Effector memory CD4-positive, alpha-beta T cell (primary cell): ENCODE measurements at regions not wholly inside any gene's neighbourhood (a gene's known extent, or its start where the extent isn't known, plus 50 kb on each side); places are given as distances from the start of the nearest gene placed in this dataset.

ENCODE experiments used
- DNase-seq, 3 donors: peaks; one replicate each; pipeline ENCODE4 v3.0.0-alpha.2; 2020
- H3K27ac ChIP-seq: 2 replicates; pipeline ENCODE4 v1.7.0; 2013; ENCODE audit warnings: mild to moderate bottlenecking, low read length, moderate library complexity; ENCODE audit not compliant: insufficient read depth, poor library complexity, severe bottlenecking
- H3K27me3 ChIP-seq: replicated peaks from 2 replicates; pipeline ENCODE4 v1.7.0; 2013; ENCODE audit warnings: mild to moderate bottlenecking, low read length; ENCODE audit not compliant: insufficient read depth, control insufficient read depth, poor library complexity, severe bottlenecking
- H3K36me3 ChIP-seq: 2 replicates; pipeline ENCODE4 v1.7.0; 2013; ENCODE audit warnings: mild to moderate bottlenecking, low read length, moderate library complexity; ENCODE audit not compliant: control insufficient read depth, insufficient read depth
- H3K4me1 ChIP-seq: 2 replicates; pipeline ENCODE4 v1.7.0; 2013; ENCODE audit warnings: low read length, mild to moderate bottlenecking; ENCODE audit not compliant: control insufficient read depth, insufficient read depth, poor library complexity, severe bottlenecking
- H3K4me3 ChIP-seq: 2 replicates; pipeline ENCODE4 v1.7.0; 2013; ENCODE audit warnings: low read length, low read depth, mild to moderate bottlenecking; ENCODE audit not compliant: insufficient read depth, poor library complexity, severe bottlenecking
- H3K9me3 ChIP-seq: 2 replicates; pipeline ENCODE4 v1.7.0; 2013; ENCODE audit warnings: mild to moderate bottlenecking, low read length, moderate library complexity; ENCODE audit not compliant: control insufficient read depth

GRCh38 chr14:98733536-98733935, 538.5 kb downstream of the BCL11B start:
- Histone ChIP-seq H3K27ac (no peak overlapping the region), H3K36me3 (no peaks in the 10 kb centered on the region), H3K4me1 (no peaks in the 10 kb centered on the region), H3K9me3 (no peaks in the 10 kb centered on the region), H3K27me3 (no peaks in the 10 kb centered on the region), H3K4me3 (no peak overlapping the region)
- DNase-seq = no peak

GRCh38 chr14:98736701-98737338, 535.2 kb downstream of the BCL11B start:
- no peak for DNase-seq
- H3K9me3 ChIP-seq = no peaks in the 10 kb centered on the region
- no peak overlapping the region for H3K27ac ChIP-seq

GRCh38 chr14:98741523-98741922, 530.5 kb downstream of the BCL11B start:
- Histone ChIP-seq H3K27ac (no peak overlapping the region), H3K4me1 (no peaks in the 10 kb centered on the region), H3K9me3 (no peaks in the 10 kb centered on the region), H3K4me3 (no peak overlapping the region), H3K36me3 (no peaks in the 10 kb centered on the region), H3K27me3 (no peaks in the 10 kb centered on the region)
- DNase-seq = no peak

More at GRCh38 chr14:98736701-98737338, 535.2 kb downstream of the BCL11B start:
- no peaks in the 10 kb centered on the region for H3K27me3 ChIP-seq
- H3K4me1 ChIP-seq = no peaks in the 10 kb centered on the region
- H3K4me3 ChIP-seq = no peak overlapping the region
- H3K36me3 ChIP-seq = no peaks in the 10 kb centered on the region

- H3K27me3 ChIP-seq = no peaks in the 10 kb centered on the region
- no peaks in the 10 kb centered on the region for H3K9me3 ChIP-seq
- no peak for DNase-seq
- no peak overlapping the region for H3K4me3 ChIP-seq
- H3K36me3 ChIP-seq = no peaks in the 10 kb centered on the region
- H3K4me1 ChIP-seq = no peaks in the 10 kb centered on the region
- H3K27ac ChIP-seq = no peak overlapping the region
These were observed 530.0 kb downstream of the BCL11B start for GRCh38 chr14:98742001-98742400.

GRCh38 chr14:98743536-98743935, 528.5 kb downstream of the BCL11B start:
- H3K9me3 ChIP-seq = no peaks in the 10 kb centered on the region
- no peaks in the 10 kb centered on the region for H3K36me3 ChIP-seq
- DNase-seq = no peak
- no peak overlapping the region for H3K4me3 ChIP-seq
- no peak overlapping the region for H3K27ac ChIP-seq
- no peaks in the 10 kb centered on the region for H3K27me3 ChIP-seq
- no peaks in the 10 kb centered on the region for H3K4me1 ChIP-seq

GRCh38 chr14:98748966-98749365, 523.0 kb downstream of the BCL11B start:
- H3K4me3 ChIP-seq = no peak overlapping the region
- H3K27me3 ChIP-seq = no peaks in the 10 kb centered on the region
- no peaks in the 10 kb centered on the region for H3K9me3 ChIP-seq
- no peaks in the 10 kb centered on the region for H3K36me3 ChIP-seq
- DNase-seq = no peak
- H3K4me1 ChIP-seq = no peaks in the 10 kb centered on the region
- no peak overlapping the region for H3K27ac ChIP-seq

- DNase-seq = no peak
- peaks cover 5% of the 10 kb centered on the region for H3K9me3 ChIP-seq
- H3K4me3 ChIP-seq = no peak overlapping the region
- H3K27ac ChIP-seq = no peak overlapping the region
- H3K36me3 ChIP-seq = no peaks in the 10 kb centered on the region
- H3K27me3 ChIP-seq = no peaks in the 10 kb centered on the region
- no peaks in the 10 kb centered on the region for H3K4me1 ChIP-seq
These were observed 520.9 kb downstream of the BCL11B start for GRCh38 chr14:98751110-98751509.

GRCh38 chr14:98752660-98753059, 519.3 kb downstream of the BCL11B start:
- Histone ChIP-seq H3K9me3 (peaks cover 5% of the 10 kb centered on the region), H3K4me1 (no peaks in the 10 kb centered on the region)
- DNase-seq = no peak

GRCh38 chr14:98754343-98755020, 517.5 kb downstream of the BCL11B start:
- peaks cover 5% of the 10 kb centered on the region for H3K9me3 ChIP-seq
- no peak overlapping the region for H3K27ac ChIP-seq
- no peak overlapping the region for H3K4me3 ChIP-seq
- no peaks in the 10 kb centered on the region for H3K4me1 ChIP-seq
- H3K27me3 ChIP-seq = no peaks in the 10 kb centered on the region
- DNase-seq = no peak
- no peaks in the 10 kb centered on the region for H3K36me3 ChIP-seq

More at GRCh38 chr14:98752660-98753059, 519.3 kb downstream of the BCL11B start:
- Histone ChIP-seq H3K27ac (no peak overlapping the region), H3K27me3 (no peaks in the 10 kb centered on the region), H3K4me3 (no peak overlapping the region), H3K36me3 (no peaks in the 10 kb centered on the region)

GRCh38 chr14:98756749-98757148, 515.2 kb downstream of the BCL11B start:
- H3K4me1 ChIP-seq = no peaks in the 10 kb centered on the region
- no peak for DNase-seq
- H3K36me3 ChIP-seq = no peaks in the 10 kb centered on the region

More at GRCh38 chr14:98756749-98757148, 515.2 kb downstream of the BCL11B start:
- H3K9me3 ChIP-seq = peaks cover 5% of the 10 kb centered on the region
- no peak overlapping the region for H3K4me3 ChIP-seq
- no peaks in the 10 kb centered on the region for H3K27me3 ChIP-seq
- no peak overlapping the region for H3K27ac ChIP-seq
